Tibial nerve (tissue), 3 donors: ENCODE measurements at regions not wholly inside any gene's neighbourhood (a gene's known extent, or its start where the extent isn't known, plus 50 kb on each side); places are given as distances from the start of the nearest gene placed in this dataset.

Experiments used
- POLR2A ChIP-seq, 2 donors: fragments of 450-650 bp; IDR thresholded peaks; one replicate each; pipeline ENCODE4 v1.6.1; 2017; ENCODE audit warnings: antibody characterized with exemption in 2 of 2, mild to moderate bottlenecking in 2 of 2, moderate library complexity in 2 of 2
- TF ChIP-seq, protein P1 (sequence below), 5 experiments: fragments of 200-600 bp in 3 of 5; fragments of 450-650 bp in 2 of 5; sonication (generic) in 3 of 5; IDR thresholded peaks; one replicate each; pipeline ENCODE4 v1.5.1; 2016 to 2019; ENCODE audit warnings: antibody characterized with exemption in 5 of 5, mild to moderate bottlenecking in 3 of 5, moderate library complexity in 2 of 5

DNA sequence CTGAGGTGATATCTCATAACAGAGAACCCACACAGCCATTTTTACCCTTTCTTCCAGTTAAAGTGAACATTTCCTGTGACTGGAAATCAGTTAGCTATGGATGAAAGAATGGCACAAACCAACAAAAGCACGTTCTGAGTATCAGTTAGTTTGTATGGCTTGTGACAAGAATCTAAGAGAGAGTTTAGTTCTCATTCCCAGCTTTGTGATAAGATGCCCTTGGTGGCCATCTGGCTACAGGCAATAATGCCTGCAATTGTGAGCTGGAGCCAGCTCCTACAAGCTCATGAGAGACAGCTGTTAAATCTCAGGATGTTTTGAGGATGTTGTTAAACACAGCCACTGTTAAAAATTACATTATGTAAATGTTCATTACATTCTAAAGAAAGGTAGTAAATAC is 122.0 kb upstream of the FRMD6 start:
- TF ChIP-seq, protein P1, sequence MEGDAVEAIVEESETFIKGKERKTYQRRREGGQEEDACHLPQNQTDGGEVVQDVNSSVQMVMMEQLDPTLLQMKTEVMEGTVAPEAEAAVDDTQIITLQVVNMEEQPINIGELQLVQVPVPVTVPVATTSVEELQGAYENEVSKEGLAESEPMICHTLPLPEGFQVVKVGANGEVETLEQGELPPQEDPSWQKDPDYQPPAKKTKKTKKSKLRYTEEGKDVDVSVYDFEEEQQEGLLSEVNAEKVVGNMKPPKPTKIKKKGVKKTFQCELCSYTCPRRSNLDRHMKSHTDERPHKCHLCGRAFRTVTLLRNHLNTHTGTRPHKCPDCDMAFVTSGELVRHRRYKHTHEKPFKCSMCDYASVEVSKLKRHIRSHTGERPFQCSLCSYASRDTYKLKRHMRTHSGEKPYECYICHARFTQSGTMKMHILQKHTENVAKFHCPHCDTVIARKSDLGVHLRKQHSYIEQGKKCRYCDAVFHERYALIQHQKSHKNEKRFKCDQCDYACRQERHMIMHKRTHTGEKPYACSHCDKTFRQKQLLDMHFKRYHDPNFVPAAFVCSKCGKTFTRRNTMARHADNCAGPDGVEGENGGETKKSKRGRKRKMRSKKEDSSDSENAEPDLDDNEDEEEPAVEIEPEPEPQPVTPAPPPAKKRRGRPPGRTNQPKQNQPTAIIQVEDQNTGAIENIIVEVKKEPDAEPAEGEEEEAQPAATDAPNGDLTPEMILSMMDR (IDR thresholded peaks at IDR 0.05): no peak
- TF ChIP-seq POLR2A (IDR thresholded peaks at IDR 0.05): no peak
